Spleen (tissue), 11 donors: ENCODE measurements at regions not wholly inside any gene's neighbourhood (a gene's known extent, or its start where the extent isn't known, plus 50 kb on each side); places are given as distances from the start of the nearest gene placed in this dataset.

Experiments used
- DNase-seq: peaks from one replicate; pipeline ENCODE4 v3.0.0-alpha.2; 2020
- H3K27ac ChIP-seq, 8 donors: fragments of 200-600 bp; sonication (generic) in 7 of 8; 1 replicate in 4 of 8; 2 replicates in 4 of 8; pipeline versions ENCODE4 v1.5.0 to v1.8.0; 2016 to 2021; ENCODE audit warnings: inconsistent platforms in 4 of 8, mild to moderate bottlenecking in 4 of 8, moderate library complexity in 1 of 8
- H3K27me3 ChIP-seq, 7 donors: fragments of 200-600 bp; sonication (generic) in 6 of 7; replicated peaks in 1 of 7; 1 replicate in 4 of 7; 2 replicates in 3 of 7; pipeline versions ENCODE4 v1.5.0 to v1.8.0; 2016 to 2021; ENCODE audit warnings: inconsistent platforms in 3 of 7, mild to moderate bottlenecking in 1 of 7
- H3K36me3 ChIP-seq, 6 donors: fragments of 200-600 bp; sonication (generic) in 5 of 6; 1 replicate in 4 of 6; 2 replicates in 2 of 6; pipeline versions ENCODE4 v1.5.0 to v1.8.0; 2016 to 2021; ENCODE audit warnings: inconsistent platforms in 2 of 6
- H3K4me1 ChIP-seq, 6 donors: fragments of 200-600 bp; sonication (generic) in 5 of 6; 1 replicate in 3 of 6; 2 replicates in 3 of 6; pipeline versions ENCODE4 v1.5.0 to v1.8.0; 2016 to 2021; ENCODE audit warnings: inconsistent platforms in 3 of 6
- H3K4me3 ChIP-seq, 8 donors: fragments of 200-600 bp; sonication (generic) in 7 of 8; 1 replicate in 4 of 8; 2 replicates in 4 of 8; pipeline versions ENCODE4 v1.5.0 to v1.8.0; 2016 to 2021; ENCODE audit warnings: inconsistent platforms in 4 of 8, mild to moderate bottlenecking in 4 of 8, moderate library complexity in 2 of 8
- H3K9me3 ChIP-seq, 8 donors: fragments of 200-600 bp; sonication (generic) in 7 of 8; 1 replicate in 4 of 8; 2 replicates in 4 of 8; pipeline versions ENCODE4 v1.5.0 to v1.8.0; 2016 to 2021; ENCODE audit warnings: inconsistent platforms in 4 of 8
- POLR2A ChIP-seq, 3 donors: fragments of 450-650 bp; IDR thresholded peaks; one replicate each; pipeline ENCODE4 v1.5.1; 2017; ENCODE audit warnings: antibody characterized with exemption in 3 of 3, mild to moderate bottlenecking in 1 of 3
- POLR2AphosphoS5 ChIP-seq, 3 donors: sonication (generic); formaldehyde crosslinking; IDR thresholded peaks; one replicate each; pipeline ENCODE4 v1.5.1; 2017; ENCODE audit warnings: antibody characterized with exemption in 3 of 3
- WGBS, 5 donors: extraction: QIAGEN DNeasy Blood & Tissue Kit in 3 of 5; methylation state at CpG; one replicate each; pipeline versions ENCODE4 v1.1.5 to v1.1.7; 2013 to 2018; 5-methylcytosine and 5-hydroxymethylcytosine counted together
- intact Hi-C: fragments of 100-400 bp; cut with DNase I; formaldehyde crosslinking; loops from one replicate; pipeline ENCODE4 v1.15.0; 2023; ENCODE audit warnings: low total_unique reads
- TF ChIP-seq, protein P1 (sequence below), 11 experiments: fragments of 200-600 bp in 7 of 11; fragments of 450-650 bp in 4 of 11; sonication (generic) in 4 of 11; IDR thresholded peaks in 8 of 11; conservative IDR thresholded peaks in 3 of 11; 1 replicate in 7 of 11; 2 replicates in 4 of 11; pipeline versions ENCODE4 v1.4.0 to v1.8.0; 2016 to 2021; ENCODE audit warnings: antibody characterized with exemption in 11 of 11, inconsistent platforms in 4 of 11, mild to moderate bottlenecking in 1 of 11
- donor health status: healthy with polysubstance abuse.
- donor health status: DM: no; HTN: no; CAD: no; lungs with moderate emphysema.
- donor health status: DM: no; HTN: no; CAD: no.
- donor health status: Bipolar disorder and iron deficiency.
- donor health status: healthy.
- donor health status: DM: no; HTN: no; CAD: no.
- donor health status: DM: yes; HTN: yes; CAD: no.

DNA sequence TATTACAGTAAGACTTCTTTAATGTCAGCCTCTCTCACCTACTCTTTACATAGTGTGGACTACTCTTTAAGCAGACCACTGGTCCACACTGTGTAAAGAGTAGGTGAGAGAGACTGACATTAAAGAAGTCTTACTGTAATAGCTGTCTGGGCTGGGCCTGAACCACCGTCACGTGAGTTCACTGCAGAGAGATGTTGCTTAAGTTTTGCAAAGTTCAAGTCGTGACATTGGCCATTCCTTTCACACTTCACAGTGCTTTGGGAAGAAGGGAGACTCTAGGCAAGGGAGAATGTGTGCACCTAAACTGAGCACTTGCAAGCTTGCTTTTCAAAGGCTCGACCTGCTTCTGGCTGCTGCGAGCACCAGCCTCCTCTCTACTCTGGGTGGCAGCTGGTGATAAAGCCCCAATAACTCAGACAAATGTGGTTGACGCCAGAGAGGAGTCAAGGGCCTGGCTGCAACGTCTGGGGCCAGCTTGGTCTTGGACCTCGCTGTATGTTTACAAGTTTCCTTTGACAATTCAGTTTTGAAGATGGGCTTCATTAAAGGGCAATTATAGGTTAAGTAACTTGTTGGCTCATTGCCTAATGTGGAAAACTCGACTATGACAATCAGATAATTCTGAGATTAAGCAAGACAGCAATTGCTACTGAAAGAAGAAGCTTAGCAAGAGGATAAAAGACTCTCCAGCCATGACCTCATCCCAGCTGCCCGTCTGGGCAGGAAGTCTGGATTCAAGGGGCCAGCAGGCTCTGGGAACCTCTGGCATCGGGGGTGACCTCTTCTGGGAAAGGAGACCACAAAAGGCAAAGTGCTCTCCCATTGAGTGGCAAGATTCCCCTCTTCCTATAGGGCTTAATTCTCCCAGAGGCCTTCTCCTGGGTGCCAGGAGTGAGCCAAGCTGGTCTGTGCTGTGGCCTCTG, 242.1 kb upstream of the TLE3 start:
- Histone ChIP-seq H3K27ac (no peak overlapping the region), H3K4me1 (peaks cover 4 to 24% (median 9%) of the 10 kb centered on the region in 6 donors), H3K36me3 (no peaks in the 10 kb centered on the region), H3K4me3 (no peak overlapping the region), H3K27me3 (no peaks in the 10 kb centered on the region), H3K9me3 (peaks cover 1 to 12% (median 8%) of the 10 kb centered on the region in 8 donors)
- intact Hi-C loops = no loop called here
- 48 to 67% (median 56%) methylated on average over 11 of the region's 11 CpGs for WGBS, 5 donors
- TF ChIP-seq POLR2AphosphoS5 (IDR thresholded peaks at IDR 0.05) (no peak), POLR2A (IDR thresholded peaks at IDR 0.05) (no peak)
- TF ChIP-seq, protein P1, sequence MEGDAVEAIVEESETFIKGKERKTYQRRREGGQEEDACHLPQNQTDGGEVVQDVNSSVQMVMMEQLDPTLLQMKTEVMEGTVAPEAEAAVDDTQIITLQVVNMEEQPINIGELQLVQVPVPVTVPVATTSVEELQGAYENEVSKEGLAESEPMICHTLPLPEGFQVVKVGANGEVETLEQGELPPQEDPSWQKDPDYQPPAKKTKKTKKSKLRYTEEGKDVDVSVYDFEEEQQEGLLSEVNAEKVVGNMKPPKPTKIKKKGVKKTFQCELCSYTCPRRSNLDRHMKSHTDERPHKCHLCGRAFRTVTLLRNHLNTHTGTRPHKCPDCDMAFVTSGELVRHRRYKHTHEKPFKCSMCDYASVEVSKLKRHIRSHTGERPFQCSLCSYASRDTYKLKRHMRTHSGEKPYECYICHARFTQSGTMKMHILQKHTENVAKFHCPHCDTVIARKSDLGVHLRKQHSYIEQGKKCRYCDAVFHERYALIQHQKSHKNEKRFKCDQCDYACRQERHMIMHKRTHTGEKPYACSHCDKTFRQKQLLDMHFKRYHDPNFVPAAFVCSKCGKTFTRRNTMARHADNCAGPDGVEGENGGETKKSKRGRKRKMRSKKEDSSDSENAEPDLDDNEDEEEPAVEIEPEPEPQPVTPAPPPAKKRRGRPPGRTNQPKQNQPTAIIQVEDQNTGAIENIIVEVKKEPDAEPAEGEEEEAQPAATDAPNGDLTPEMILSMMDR (IDR thresholded peaks at IDR 0.05 in 8 of 11, conservative IDR thresholded peaks at IDR 0.05 in 3 of 11) = no peak
- DNase-seq = no peak

- no peaks in the 10 kb centered on the region for H3K27me3 ChIP-seq
- no peaks in the 10 kb centered on the region for H3K36me3 ChIP-seq
- intact Hi-C loops = no loop called here
- TF ChIP-seq POLR2AphosphoS5 (IDR thresholded peaks at IDR 0.05) = no peak
- TF ChIP-seq, protein P1 (IDR thresholded peaks at IDR 0.05 in 8 of 11, conservative IDR thresholded peaks at IDR 0.05 in 3 of 11) = no peak
- TF ChIP-seq POLR2A (IDR thresholded peaks at IDR 0.05) = no peak
- H3K4me1 ChIP-seq = peaks cover 4 to 24% (median 9%) of the 10 kb centered on the region in 6 donors
- H3K27ac ChIP-seq = no peak overlapping the region
- no peak for DNase-seq
- H3K4me3 ChIP-seq = no peak overlapping the region
- 90 to 96% (median 93%) methylated on average over 17 to 18 of the region's 18 CpGs for WGBS, 5 donors
- peaks cover 8 to 35% (median 31%) of the 10 kb centered on the region in 8 donors for H3K9me3 ChIP-seq
These were observed 239.8 kb upstream of the TLE3 start for GRCh38 chr15:70337277-70338186.

DNA sequence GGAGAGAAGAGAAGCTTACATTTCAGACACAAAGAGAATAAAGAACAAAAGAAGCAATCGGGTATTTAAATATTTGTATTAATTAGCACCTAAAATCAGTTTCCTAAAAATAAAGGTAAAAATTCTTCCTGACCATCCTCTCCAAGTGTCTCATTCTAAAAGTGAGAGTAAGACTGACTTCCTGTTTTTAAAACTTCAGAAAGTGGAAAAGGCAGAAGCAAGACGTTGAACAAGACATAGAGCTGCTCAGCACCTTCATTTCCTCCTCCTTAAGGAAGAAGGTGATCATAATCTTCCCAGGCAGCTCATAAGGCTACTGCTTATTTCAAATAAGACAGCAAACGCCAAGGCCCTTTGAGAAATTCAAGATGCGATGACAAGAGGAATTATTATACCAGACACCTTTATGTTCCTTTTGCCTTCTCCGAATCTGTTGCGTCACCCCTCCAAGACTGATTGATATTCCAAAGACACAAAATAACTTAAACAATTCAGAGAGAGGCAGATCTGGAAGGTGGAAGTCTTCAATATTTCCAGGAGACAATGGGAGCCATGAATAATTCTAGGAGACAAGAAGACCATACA, 238.8 kb upstream of the TLE3 start:
- peaks cover 4 to 24% (median 9%) of the 10 kb centered on the region in 6 donors for H3K4me1 ChIP-seq
- 63 to 75% (median 72%) methylated on average over 6 of the region's 6 CpGs for WGBS, 5 donors
- intact Hi-C loops = no loop called here

More for the DNA sequence above, 238.8 kb upstream of the TLE3 start:
- Histone ChIP-seq H3K27ac (no peak overlapping the region), H3K4me3 (no peak overlapping the region), H3K9me3 (peaks cover 8 to 43% (median 33%) of the 10 kb centered on the region in 8 donors), H3K36me3 (no peaks in the 10 kb centered on the region), H3K27me3 (no peaks in the 10 kb centered on the region)
- DNase-seq = no peak
- TF ChIP-seq POLR2AphosphoS5 (IDR thresholded peaks at IDR 0.05) (no peak), POLR2A (IDR thresholded peaks at IDR 0.05) (no peak)
- TF ChIP-seq, protein P1 (IDR thresholded peaks at IDR 0.05 in 8 of 11, conservative IDR thresholded peaks at IDR 0.05 in 3 of 11) = no peak
